ENCODE measurements at regions not wholly inside any gene's neighbourhood (a gene's known extent, or its start where the extent isn't known, plus 50 kb on each side); places are given as distances from the start of the nearest gene placed in this dataset.

GRCh38 chr2:217703102-217703501, 299.7 kb downstream of the TNS1 start:
- BruUV-seq (replicated peaks) = no TSS peak
- no peak overlapping the region for H2AFZ ChIP-seq
- intact Hi-C loops (cut with micrococcal nuclease; ENCODE audit: unreplicated experiment) = no loop called here
- H3K79me2 ChIP-seq (ENCODE audit: low read depth) = no peaks in the 10 kb centered on the region
- POLR2A ChIA-PET (ENCODE audit: unreplicated experiment) = no interaction called here
- H3K27ac ChIP-seq = no peak overlapping the region
- H3K36me3 ChIP-seq (ENCODE audit: low read depth) = no peaks in the 10 kb centered on the region
- no peak overlapping the region for H3K4me2 ChIP-seq
- H4K20me1 ChIP-seq (ENCODE audit: insufficient read depth) = no peaks in the 10 kb centered on the region
- H3K4me1 ChIP-seq (replicated peaks; ENCODE audit: insufficient read depth) = peaks cover 11% of the 10 kb centered on the region; the same call in 1 of the 2 replicates
- H3K27me3 ChIP-seq (ENCODE audit: insufficient read depth, low read depth) = no peaks in the 10 kb centered on the region
- TF ChIP-seq, protein P1, sequence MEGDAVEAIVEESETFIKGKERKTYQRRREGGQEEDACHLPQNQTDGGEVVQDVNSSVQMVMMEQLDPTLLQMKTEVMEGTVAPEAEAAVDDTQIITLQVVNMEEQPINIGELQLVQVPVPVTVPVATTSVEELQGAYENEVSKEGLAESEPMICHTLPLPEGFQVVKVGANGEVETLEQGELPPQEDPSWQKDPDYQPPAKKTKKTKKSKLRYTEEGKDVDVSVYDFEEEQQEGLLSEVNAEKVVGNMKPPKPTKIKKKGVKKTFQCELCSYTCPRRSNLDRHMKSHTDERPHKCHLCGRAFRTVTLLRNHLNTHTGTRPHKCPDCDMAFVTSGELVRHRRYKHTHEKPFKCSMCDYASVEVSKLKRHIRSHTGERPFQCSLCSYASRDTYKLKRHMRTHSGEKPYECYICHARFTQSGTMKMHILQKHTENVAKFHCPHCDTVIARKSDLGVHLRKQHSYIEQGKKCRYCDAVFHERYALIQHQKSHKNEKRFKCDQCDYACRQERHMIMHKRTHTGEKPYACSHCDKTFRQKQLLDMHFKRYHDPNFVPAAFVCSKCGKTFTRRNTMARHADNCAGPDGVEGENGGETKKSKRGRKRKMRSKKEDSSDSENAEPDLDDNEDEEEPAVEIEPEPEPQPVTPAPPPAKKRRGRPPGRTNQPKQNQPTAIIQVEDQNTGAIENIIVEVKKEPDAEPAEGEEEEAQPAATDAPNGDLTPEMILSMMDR (conservative IDR thresholded peaks at IDR 0.05) = no peak
- TF ChIP-seq EZH2 (IDR thresholded peaks at IDR 0.05; ENCODE audit: low read depth) = no peak
- H3K9me3 ChIP-seq (ENCODE audit: insufficient read depth, low read depth) = no peaks in the 10 kb centered on the region
- no peak for DNase-seq
- H3K4me3 ChIP-seq = no peak overlapping the region
- no peaks in the 10 kb centered on the region for H3K9me2 ChIP-seq (ENCODE audit: insufficient read depth)
- H3F3A ChIP-seq (ENCODE audit: insufficient read depth, low read depth) = peaks cover 11% of the 10 kb centered on the region; the same call in 1 of the 2 replicates
- CTCF ChIA-PET = no interaction called here

GRCh38 chr2:217701622-217702021, 301.2 kb downstream of the TNS1 start:
- no peak for TF ChIP-seq EZH2 (IDR thresholded peaks at IDR 0.05; ENCODE audit: low read depth)
- TF ChIP-seq, protein P1 (conservative IDR thresholded peaks at IDR 0.05) = no peak
- Histone ChIP-seq H3K9me2 (ENCODE audit: insufficient read depth) (no peaks in the 10 kb centered on the region), H3K4me3 (no peak overlapping the region), H3K27ac (no peak overlapping the region), H3F3A (ENCODE audit: insufficient read depth, low read depth) (peaks cover under 1% of the 10 kb centered on the region; the same call in 1 of the 2 replicates), H3K79me2 (ENCODE audit: low read depth) (no peaks in the 10 kb centered on the region), H3K9me3 (ENCODE audit: insufficient read depth, low read depth) (no peaks in the 10 kb centered on the region), H3K4me2 (no peak overlapping the region), H3K4me1 (replicated peaks; ENCODE audit: insufficient read depth) (peaks cover under 1% of the 10 kb centered on the region; the same call in 1 of the 2 replicates), H2AFZ (no peak overlapping the region), H3K27me3 (ENCODE audit: insufficient read depth, low read depth) (no peaks in the 10 kb centered on the region), H3K36me3 (ENCODE audit: low read depth) (no peaks in the 10 kb centered on the region), H4K20me1 (ENCODE audit: insufficient read depth) (no peaks in the 10 kb centered on the region)
- ChIA-PET POLR2A (ENCODE audit: unreplicated experiment) (no interaction called here), CTCF (no interaction called here)
- no TSS peak for BruUV-seq (replicated peaks)
- no peak for DNase-seq
- intact Hi-C loops (cut with micrococcal nuclease; ENCODE audit: unreplicated experiment) = no loop called here

DNA sequence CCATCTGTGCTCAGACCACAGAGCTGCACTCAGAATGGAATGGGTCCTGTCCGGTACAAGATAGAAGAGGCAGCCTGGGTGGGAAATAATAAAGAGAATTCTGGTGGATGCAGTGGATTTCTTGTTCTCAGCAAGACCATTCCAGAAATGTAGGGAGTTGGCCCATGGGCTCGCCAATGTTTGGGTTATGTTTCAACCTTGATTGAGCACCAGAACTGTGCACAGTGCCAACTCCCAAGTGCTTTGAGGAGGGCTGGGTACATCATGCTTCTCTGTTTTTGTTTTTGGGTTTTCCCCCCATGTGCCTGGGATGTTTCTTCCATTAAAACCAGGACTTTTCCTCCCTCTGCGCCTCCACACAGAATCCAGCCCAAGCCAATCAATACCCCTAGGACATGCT, 304.1 kb downstream of the TNS1 start:
- Histone ChIP-seq H3K4me2 (no peak overlapping the region), H3F3A (ENCODE audit: insufficient read depth, low read depth) (no peaks in the 10 kb centered on the region; the same call in 1 of the 2 replicates), H3K27ac (no peak overlapping the region), H4K20me1 (ENCODE audit: insufficient read depth) (no peaks in the 10 kb centered on the region), H2AFZ (no peak overlapping the region), H3K9me2 (ENCODE audit: insufficient read depth) (no peaks in the 10 kb centered on the region), H3K79me2 (ENCODE audit: low read depth) (no peaks in the 10 kb centered on the region), H3K4me1 (replicated peaks; ENCODE audit: insufficient read depth) (0 out of 2 replicates have a peak, but pooled peaks cover 5% of the 10 kb centered on the region), H3K36me3 (ENCODE audit: low read depth) (no peaks in the 10 kb centered on the region), H3K27me3 (ENCODE audit: insufficient read depth, low read depth) (no peaks in the 10 kb centered on the region), H3K9me3 (ENCODE audit: insufficient read depth, low read depth) (no peaks in the 10 kb centered on the region), H3K4me3 (no peak overlapping the region)
- DNase-seq = no peak
- intact Hi-C loops (cut with micrococcal nuclease; ENCODE audit: unreplicated experiment) = no loop called here
- POLR2A ChIA-PET (ENCODE audit: unreplicated experiment) = no interaction called here
- CTCF ChIA-PET = no interaction called here
- TF ChIP-seq, protein P1 (conservative IDR thresholded peaks at IDR 0.05) = no peak
- no peak for TF ChIP-seq EZH2 (IDR thresholded peaks at IDR 0.05; ENCODE audit: low read depth)
- no TSS peak for BruUV-seq (replicated peaks)

All from PC-9 (cell line).